Astrocyte of the hippocampus (primary cell): ENCODE measurements at regions not wholly inside any gene's neighbourhood (a gene's known extent, or its start where the extent isn't known, plus 50 kb on each side); places are given as distances from the start of the nearest gene placed in this dataset.

Experiments
- DNase-seq: peaks from one replicate; pipeline ENCODE4 v3.0.0; 2011; ENCODE audit warnings: low read depth, low spot score

DNA sequence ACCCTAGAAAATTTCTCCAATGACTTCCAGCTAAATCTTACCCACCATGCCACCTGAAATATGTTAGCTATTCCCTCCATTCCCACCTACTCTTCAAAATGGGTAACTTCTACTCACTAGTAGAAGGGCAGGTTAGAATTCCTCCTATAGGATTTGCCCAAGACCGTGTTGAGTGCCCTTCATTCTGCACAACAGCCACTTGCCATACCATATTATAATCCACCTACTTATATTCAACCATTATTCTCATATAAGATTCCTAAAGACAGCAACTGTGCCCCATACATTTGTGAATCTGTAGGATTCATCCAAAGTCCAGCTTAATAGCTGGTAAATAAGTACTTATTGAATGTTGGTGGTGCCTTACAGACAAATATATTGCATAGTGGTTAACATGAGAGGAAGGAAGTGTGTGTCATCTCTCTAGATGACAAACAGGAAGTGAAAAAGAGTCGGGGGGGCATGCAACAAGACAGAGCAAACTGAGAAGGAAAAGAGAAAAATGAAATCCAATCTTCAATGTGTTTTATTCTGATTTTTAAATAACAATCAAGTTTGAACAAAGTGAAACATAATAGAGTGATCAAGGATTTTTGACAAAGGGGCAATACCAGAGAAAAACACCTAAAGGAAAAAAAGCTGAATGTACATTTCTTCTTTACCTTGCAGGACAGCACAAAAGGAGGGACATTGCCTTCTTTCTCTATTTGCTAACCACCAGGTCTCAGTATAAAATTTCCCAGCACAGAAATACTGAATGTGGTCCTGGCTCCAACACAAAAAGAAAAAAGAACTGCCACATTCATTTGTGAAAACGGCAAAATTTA lies 389.3 kb upstream of the USP15 start:
- DNase-seq: no peak

DNA sequence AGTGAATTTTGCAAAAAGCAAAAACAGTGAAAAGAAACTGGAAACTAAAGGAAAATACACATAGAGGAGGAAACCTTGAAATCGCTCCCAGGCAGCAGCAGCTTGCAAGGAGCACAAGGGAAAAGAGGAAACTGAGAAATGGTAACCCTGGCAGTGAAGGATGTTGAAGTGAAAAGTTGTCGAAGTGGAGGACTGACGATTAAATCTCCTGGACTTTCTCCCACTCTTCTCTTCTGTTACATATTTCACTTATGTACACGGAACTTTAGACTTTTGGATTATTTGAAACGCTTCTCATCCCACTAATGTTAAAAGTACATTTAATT lies 388.8 kb upstream of the USP15 start:
- no peak for DNase-seq

DNA sequence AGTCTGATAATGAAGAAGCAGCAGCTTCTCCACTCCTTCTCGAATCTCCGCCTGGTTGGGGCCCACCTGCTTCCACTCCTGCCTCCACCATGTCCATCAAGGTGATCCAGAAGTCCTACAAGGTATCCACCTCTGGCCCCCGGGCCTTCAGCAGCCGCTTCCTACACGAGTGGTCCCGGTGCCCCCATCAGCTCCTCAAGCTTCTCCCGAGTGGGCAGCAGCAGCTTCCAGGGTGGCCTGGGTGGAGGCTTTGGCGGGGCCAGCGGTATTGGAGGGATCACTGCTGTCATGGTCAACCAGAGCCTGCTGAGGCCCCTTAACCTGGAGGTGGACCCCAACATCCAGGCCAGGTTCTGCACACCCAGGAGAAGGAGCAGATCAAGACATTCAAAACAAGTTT lies 381.0 kb upstream of the USP15 start:
- no peak for DNase-seq

DNA sequence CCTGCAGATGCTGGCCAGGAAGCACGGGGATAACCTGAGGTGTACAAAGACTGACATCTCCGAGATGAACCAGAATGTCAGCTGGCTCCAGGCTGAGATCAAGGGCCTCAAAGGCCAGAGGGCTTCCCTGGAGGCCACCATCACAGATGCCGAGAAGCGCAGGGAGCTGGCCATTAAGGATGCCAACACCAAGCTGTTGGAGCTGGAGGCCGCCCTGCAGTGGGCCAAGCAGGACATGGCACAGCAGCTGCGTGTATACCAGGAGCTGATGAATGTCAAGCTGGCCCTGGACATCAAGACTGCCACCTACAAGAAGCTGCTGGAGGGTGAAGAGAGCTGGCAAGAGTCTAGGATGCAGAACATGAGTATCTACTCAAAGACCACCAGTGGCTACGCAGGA lies 380.0 kb upstream of the USP15 start:
- DNase-seq: no peak

DNA sequence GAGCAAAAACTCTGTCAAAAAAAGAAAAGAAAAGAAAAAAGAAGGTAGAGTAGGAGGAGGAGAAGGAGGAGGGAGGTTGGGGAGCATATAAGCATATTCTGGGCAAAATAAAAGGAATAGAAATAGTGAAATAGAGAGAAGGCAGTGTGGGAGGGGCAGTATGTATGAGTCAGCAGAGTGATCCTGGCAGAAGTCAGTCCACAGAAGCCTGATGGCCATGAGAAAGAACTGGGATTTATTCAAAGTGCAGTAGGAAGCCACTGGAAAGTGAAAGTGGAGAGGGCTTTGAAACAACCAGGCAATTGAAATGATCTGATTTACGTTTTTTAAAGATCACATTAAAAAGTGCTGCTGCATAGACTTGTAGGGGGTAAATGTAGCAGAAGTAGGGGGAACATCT lies 368.6 kb upstream of the USP15 start:
- peak; percentile 9 for DNase-seq

DNA sequence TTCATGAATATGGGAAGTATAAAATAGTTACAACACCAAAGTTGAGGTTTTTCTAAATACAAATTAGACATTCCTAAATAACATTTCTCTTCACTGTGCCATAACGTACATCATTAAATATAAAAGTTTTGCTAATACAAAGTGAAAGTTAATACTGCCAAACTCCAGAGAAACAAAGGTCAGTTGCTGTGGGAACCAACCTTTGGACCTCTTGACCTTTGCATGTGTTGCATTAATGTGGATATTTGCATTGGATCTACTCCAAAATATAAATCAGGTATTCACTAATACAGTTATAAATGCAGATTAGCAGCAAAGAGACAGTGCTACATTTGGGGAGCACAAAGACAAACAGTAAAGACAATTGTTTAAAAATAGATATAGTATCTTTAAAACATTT lies 366.0 kb upstream of the USP15 start:
- no peak for DNase-seq

DNA sequence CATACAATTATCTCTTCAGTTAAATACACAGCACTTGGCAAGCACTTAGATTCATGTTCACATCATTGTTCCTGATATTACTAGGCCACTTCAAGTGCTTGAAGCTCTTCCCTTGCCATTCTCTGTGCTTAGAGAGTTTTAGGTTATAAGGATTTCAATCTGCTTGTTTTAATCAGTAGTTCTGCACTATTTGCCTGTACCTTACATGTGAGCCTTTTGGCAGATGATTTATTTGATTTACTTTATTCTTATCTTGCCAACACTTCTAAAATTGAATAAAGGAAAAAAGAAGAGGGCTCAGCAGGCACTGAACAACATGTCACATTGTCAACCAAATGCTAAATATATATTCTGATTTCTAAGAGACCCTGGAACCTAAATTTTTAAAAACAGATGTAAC lies 363.8 kb upstream of the USP15 start:
- DNase-seq: no peak

DNA sequence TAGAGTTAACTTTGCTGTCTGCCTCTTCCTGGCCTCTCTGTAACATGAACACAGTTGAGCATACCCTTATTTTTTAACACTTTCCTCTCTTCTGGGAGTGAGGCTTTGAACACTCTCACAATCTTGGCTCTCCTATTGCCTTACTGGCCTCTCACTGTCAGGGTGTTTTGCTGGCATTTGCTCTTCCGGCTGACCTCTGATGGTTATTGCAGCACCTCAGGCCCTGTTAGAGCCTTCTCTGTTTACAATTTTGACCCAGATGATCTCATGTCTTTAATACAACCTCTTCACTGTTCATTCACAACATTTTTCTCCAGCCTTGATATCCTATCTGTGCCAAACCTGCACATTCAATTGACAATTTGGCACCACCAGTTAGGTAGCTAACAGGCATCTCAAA lies 357.8 kb upstream of the USP15 start:
- DNase-seq: no peak

DNA sequence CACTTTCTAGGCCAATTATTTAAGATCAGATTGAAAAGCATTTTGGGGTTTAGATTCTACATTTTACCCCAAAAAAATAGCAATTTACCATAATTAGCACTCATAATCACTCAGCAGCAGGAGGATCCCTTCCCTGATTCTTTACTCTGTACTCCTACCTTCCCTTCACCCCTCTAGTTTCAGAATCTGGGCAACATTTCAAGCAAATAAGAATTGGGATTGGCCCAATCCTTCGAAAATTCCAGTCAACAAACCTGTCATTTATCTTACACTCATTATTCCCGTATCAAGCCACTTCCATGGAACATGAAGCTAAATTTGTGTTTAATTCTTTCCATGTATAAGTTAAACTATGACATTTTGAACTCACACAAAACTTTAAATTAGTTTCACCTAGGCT lies 349.1 kb upstream of the USP15 start:
- DNase-seq: no peak

DNA sequence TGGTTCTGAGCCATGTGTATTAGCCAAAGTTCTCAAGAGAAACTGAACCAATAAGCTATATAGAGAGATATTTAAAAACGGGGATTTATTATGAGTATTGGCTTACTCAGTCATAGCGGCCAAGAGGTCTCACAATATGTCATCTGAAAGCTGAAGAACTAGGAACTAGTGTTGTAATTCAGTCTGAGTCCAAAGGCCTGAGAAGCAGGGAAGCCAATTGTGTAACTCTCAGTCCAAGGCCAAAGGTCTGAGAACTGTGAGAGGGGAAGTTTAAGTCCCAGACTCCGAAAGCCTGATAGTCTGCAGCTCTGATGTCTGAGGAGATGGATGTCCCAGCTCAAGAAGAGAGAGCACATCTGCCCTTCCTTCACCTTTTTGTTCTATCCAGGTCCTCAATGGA lies 344.8 kb upstream of the USP15 start:
- DNase-seq: no peak

DNA sequence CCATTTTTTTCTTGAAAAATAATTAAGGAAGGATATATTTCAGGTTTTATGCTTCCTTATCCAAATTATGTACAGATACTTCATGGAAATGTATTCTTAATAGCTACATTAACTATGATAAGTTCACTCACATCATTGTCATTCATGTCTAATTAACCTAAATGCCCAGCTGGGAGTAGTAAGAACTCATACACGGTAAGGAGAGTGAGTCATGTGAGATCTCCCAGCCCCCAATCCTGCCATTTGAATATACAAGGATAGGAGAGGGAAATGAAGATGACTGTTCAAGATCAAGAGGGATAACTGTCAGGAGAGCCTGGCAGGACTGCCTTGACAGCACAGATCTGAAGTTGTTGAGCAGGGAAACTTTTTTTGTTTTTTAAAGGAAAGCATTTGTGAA lies 343.4 kb upstream of the USP15 start:
- DNase-seq: peak; percentile 9

DNA sequence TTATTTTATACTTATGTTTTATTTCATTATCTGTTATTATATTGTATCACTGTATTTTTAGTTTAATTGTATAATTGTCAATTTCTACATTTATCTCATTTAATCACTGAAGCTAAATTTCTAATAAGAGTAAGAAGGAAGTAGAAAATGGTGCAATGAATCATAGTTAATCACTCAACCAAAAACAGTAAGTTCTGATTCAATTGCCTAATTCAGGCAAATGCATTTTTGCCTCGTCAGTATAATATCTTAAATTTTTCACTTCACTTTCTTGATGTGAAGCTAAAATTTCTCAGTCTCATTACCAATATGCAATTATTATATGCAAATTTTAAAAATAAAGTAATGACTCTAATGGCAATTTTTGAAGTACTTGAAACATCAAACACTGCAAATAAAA lies 340.5 kb upstream of the USP15 start:
- DNase-seq: no peak

DNA sequence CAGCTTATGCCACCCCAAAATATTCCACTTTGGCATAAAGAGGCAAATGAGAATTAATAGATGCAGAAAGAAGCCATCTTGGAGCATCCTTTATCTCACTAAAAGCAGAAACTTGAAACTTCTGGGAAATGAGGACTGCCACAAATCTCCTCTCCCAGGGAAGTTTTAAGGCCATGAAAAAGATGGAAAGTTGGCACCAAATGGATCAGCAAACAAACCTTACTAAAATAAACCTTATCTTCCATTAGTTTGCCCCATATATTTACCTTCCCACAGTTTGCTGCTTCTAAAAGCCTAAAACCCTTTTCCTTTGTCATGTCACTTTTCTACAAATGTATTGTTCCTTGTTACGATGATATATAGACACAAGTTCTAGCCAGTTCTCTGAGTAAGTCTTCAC lies 340.0 kb upstream of the USP15 start:
- DNase-seq: no peak

DNA sequence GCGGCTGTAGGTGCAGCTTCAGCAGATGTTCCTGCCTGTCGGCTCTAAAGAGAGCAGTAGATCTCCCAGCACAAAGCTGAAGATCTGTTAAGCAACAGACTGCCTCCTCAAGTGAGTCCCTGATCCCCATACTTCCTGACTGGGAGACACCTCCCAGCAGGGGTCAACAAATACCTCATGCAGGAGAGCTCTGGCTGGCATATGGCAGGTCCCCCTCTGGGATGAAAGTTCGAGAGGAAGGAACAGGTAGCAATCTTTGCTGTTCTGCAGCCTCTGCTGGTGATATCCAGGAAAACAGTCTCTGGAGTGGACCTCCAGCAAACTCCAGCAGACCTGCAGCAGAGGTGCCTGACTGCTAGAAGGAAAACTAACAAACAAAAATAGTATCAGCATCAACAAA lies 337.1 kb upstream of the USP15 start:
- DNase-seq: no peak

DNA sequence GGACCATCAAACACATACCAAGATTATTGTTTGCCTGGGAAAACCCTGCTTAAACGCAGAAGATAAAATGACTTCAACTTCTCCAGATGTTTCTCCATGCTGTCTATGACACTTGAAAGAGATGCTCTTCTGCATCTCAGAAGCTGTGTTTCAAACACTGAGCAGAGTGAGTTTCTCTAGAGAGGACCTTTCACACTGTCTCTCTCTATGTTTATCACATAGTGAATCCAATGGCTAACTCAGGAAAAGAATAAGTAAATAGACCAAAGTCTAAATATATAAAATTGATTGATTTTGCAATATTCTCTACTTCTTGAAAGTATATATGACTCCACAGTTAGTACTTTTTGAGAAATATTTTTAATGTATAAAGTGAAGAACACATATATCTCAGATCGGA lies 325.6 kb upstream of the USP15 start:
- no peak for DNase-seq

DNA sequence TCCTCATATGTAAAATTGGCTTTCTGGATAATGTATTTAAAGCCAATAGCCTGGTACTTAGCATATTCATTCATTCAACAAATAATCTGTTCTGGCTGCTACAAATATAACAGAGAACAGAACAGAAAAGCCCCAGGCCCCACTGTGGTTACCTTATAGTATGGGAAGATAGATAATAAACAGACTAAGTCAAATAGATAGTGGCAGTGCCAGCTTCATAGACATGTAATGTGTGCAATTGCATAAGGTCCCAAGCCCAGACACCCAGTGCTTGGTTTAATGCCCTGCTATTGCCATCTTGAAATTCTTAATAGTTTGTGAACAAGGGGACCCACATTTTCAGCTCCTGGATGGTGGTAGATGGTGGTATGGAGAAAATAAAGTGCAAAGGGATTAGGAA lies 320.2 kb upstream of the USP15 start:
- no peak for DNase-seq

DNA sequence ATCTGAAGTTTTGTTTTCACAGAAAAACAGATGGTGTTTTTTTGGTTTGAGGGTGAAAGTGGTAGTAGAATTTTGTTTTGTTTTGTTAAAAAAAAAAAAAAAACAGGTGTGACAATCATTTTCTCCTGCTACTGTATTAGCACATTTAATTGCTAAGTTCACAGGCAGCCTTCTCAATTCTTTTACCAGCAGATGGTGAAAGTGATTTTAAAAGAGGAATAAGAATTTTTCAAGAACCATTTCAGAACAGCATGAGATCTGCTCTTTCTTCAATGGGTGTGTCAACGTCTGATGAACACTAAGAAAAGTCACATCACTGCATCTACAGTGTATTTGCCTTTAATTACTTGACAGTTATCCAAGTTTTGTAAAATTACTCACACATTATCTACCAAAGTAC lies 303.7 kb upstream of the USP15 start:
- no peak for DNase-seq

DNA sequence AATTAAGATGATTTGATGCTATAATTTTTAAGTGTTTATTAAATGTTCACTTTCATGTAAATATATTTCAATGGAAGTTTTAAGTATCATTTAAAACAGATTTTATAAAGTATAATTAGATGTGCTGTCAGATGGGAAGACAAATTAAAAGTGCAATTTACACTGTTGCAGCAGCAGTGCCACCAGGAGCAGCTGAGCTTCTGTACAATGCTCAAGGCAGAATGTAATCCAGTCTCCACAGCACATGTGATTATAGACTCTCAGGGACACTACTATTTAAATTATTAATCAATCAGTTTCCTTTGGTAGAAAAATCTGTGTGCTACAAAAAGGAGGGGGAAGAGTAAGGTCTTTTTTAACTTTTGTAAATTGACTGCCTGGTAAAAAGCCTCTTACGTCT lies 285.7 kb upstream of the USP15 start:
- DNase-seq: no peak

DNA sequence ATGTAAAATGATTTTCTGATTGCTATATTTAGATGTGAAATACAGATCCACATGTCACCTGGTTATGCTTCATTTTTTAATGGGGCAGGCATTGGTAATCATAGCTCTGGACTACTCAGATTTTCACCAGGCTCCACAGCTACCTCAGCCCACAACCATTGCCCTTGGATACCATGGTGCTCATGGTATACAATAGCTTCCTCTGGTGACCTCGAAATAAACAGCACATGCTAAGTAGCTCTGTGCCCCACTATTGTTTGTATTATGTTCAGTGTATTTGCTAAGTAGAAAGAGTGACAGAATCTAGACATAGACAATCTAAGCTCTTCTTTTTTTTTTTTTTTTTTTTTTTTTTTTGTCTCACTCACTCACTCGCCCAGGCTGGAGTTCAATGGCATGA lies 274.4 kb upstream of the USP15 start:
- no peak for DNase-seq

DNA sequence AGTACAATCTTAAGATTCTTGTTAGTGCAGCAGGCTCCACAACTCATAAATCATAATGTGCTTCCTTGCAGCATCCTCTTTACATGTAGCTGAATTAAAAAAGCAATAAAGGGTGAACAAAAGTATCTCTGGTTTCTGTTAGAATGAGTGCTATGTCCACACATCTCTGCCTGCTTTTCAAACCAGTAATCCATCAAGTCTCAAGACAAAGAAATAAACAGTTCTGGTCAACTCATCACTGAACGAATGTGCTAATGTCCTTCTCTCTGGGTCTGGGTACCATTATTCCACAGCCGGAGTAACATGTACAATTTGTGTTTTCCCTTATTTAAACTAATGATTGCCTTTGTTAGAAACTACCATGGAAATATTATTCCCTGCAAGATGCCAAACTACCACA lies 273.0 kb upstream of the USP15 start:
- DNase-seq: no peak

DNA sequence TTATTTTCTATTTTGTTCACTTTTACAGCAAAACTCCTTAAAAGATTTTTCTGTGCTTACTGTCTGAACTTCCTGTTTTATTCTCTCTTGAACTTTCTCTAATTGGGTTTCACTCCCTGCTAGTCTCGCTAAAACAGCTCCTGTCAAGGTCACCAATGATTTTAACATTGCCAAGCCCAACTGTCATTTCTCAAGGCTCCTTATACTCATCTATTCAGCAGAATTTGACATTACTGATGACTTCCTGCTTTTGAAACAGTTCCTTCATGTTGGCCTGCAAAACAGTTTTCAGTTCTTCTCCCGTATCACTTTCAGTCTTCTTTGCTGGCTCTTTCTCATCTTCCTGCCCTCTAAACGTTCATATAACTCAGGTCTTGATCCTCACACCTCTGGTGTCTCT lies 268.5 kb upstream of the USP15 start:
- no peak for DNase-seq

DNA sequence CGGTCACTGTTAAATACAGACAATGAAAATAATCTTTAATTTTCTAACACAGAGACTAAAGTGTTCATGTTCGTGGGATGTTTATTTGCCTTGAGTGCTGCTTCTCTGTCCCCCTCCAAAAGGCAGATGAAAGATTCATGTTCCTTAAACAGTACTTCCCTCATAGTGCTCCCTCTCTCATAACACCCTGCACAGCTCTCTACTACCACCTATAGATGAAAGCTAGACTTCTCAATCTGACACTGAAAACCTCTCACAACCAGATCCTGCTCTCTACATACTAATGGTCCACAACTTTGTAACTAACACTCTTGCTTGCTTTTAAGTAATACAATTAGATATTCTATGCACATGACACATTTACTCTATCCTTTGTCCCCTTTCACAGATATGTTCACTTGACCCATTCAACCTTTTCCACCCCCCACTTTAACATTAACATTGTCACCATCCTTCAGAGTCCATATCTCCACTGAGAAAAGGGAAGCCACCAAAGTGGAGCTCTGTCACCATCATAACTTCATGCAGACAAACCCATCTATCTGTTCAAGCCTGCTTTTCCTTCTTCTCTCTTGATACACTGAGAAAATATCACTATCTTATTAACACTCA lies 266.4 kb upstream of the USP15 start:
- peak; percentile 42 for DNase-seq

DNA sequence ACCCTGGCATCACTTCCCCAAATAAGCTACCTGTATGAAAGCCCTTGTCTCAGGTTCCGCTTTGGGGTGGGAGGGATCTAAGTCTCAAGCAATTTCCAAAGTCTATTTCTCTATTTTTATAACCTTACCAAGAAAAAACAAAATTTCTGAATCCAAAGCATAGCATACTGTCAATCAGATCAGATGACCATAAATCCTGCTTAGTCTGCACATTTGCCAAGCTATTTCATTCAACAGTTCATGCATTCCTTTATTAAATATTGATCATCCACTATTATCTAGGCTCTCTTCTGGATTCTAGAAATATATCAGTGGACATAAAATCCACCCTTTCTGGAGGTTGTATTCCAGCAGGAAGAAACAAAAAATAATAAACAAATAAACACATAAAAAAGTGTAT lies 263.5 kb upstream of the USP15 start:
- no peak for DNase-seq

DNA sequence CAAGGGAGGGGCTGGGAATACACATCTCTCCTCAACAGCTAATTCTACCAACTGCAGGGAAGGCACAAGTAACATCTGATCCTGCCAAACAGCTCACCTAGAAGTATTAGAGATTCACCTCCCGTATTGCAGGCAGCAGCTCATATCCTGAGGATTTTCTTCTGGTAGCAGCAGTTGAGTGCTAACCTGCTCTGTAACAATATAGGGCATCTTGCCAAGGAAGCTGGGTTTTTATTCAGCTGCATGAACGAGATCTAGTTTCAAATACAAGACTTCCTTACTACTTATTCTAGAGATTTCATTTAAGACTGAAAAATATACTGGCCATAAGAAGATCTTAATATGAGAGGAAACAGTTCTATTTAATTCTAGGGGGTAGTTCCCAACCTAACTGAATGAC lies 261.4 kb upstream of the USP15 start:
- DNase-seq: no peak
